Peyer's patch (tissue), 4 donors: ENCODE measurements at regions not wholly inside any gene's neighbourhood (a gene's known extent, or its start where the extent isn't known, plus 50 kb on each side); places are given as distances from the start of the nearest gene placed in this dataset.

Experiments used
- DNase-seq, 3 donors: peaks; one replicate each; pipeline ENCODE4 v3.0.0-alpha.2; 2017 to 2019
- H3K27ac ChIP-seq, 4 donors: fragments of 200-600 bp; sonication (generic); one replicate each; pipeline ENCODE4 v1.5.1; 2016 to 2019
- H3K27me3 ChIP-seq, 2 donors: fragments of 200-600 bp; sonication (generic); one replicate each; pipeline ENCODE4 v1.5.1; 2019
- H3K36me3 ChIP-seq, 3 donors: fragments of 200-600 bp; sonication (generic); one replicate each; pipeline ENCODE4 v1.5.1; 2016 to 2019
- H3K4me1 ChIP-seq, 4 donors: fragments of 200-600 bp; sonication (generic); one replicate each; pipeline ENCODE4 v1.5.1; 2016 to 2019
- H3K4me3 ChIP-seq, 4 donors: fragments of 200-600 bp; sonication (generic); 1 replicate in 3 of 4; 2 replicates in 1 of 4; pipeline ENCODE4 v1.5.1; 2016 to 2019; ENCODE audit warnings: mild to moderate bottlenecking in 1 of 4
- H3K9me3 ChIP-seq, 4 donors: fragments of 200-600 bp; sonication (generic); one replicate each; pipeline ENCODE4 v1.5.1; 2016 to 2019; ENCODE audit warnings: mild to moderate bottlenecking in 1 of 4
- CTCF ChIP-seq, 6 experiments: fragments of 450-650 bp in 4 of 6; fragments of 200-600 bp in 2 of 6; sonication (generic) in 1 of 6; IDR thresholded peaks; one replicate each; pipeline ENCODE4 v1.5.1; 2017 to 2019; ENCODE audit warnings: antibody characterized with exemption in 6 of 6, mild to moderate bottlenecking in 3 of 6, moderate library complexity in 1 of 6
- POLR2A ChIP-seq, 2 donors: fragments of 450-650 bp; IDR thresholded peaks; one replicate each; pipeline ENCODE4 v1.5.1; 2017; ENCODE audit warnings: antibody characterized with exemption in 2 of 2, mild to moderate bottlenecking in 2 of 2, moderate library complexity in 2 of 2

- Histone ChIP-seq H3K4me1 (no peaks in the 10 kb centered on the region), H3K27me3 (no peaks in the 10 kb centered on the region), H3K9me3 (no peaks in the 10 kb centered on the region), H3K36me3 (no peaks in the 10 kb centered on the region), H3K4me3 (no peak overlapping the region), H3K27ac (no peak overlapping the region)
- no peak for TF ChIP-seq CTCF (IDR thresholded peaks at IDR 0.05)
- TF ChIP-seq POLR2A (IDR thresholded peaks at IDR 0.05) = no peak
- DNase-seq = no peak
These were observed 1722.0 kb upstream of the TENM3 start for GRCh38 chr4:180521181-180521580.

GRCh38 chr4:180525523-180526077, 1717.6 kb upstream of the TENM3 start:
- DNase-seq = no peak
- H3K27me3 ChIP-seq = no peaks in the 10 kb centered on the region
- H3K27ac ChIP-seq = no peak overlapping the region
- no peaks in the 10 kb centered on the region for H3K36me3 ChIP-seq
- H3K4me1 ChIP-seq = no peaks in the 10 kb centered on the region
- TF ChIP-seq POLR2A (IDR thresholded peaks at IDR 0.05) (no peak), CTCF (IDR thresholded peaks at IDR 0.05) (no peak)
- no peaks in the 10 kb centered on the region for H3K9me3 ChIP-seq
- H3K4me3 ChIP-seq = no peak overlapping the region

GRCh38 chr4:180528003-180528402, 1715.2 kb upstream of the TENM3 start:
- Histone ChIP-seq H3K27me3 (no peaks in the 10 kb centered on the region), H3K9me3 (no peaks in the 10 kb centered on the region), H3K27ac (no peak overlapping the region), H3K4me3 (no peak overlapping the region), H3K36me3 (no peaks in the 10 kb centered on the region), H3K4me1 (no peaks in the 10 kb centered on the region)
- DNase-seq = no peak
- TF ChIP-seq POLR2A (IDR thresholded peaks at IDR 0.05) = no peak
- TF ChIP-seq CTCF (IDR thresholded peaks at IDR 0.05) = no peak

GRCh38 chr4:180530787-180531186, 1712.4 kb upstream of the TENM3 start:
- no peak for DNase-seq
- Histone ChIP-seq H3K4me1 (no peaks in the 10 kb centered on the region), H3K27me3 (no peaks in the 10 kb centered on the region), H3K36me3 (no peaks in the 10 kb centered on the region), H3K4me3 (no peak overlapping the region), H3K9me3 (no peaks in the 10 kb centered on the region), H3K27ac (no peak overlapping the region)
- TF ChIP-seq POLR2A (IDR thresholded peaks at IDR 0.05) = no peak
- no peak for TF ChIP-seq CTCF (IDR thresholded peaks at IDR 0.05)

GRCh38 chr4:180532691-180533090, 1710.5 kb upstream of the TENM3 start:
- DNase-seq = no peak
- Histone ChIP-seq H3K9me3 (no peaks in the 10 kb centered on the region), H3K27me3 (no peaks in the 10 kb centered on the region), H3K4me1 (no peaks in the 10 kb centered on the region), H3K36me3 (no peaks in the 10 kb centered on the region), H3K4me3 (no peak overlapping the region), H3K27ac (no peak overlapping the region)
- TF ChIP-seq POLR2A (IDR thresholded peaks at IDR 0.05) (no peak), CTCF (IDR thresholded peaks at IDR 0.05) (no peak)
